ENCODE measurements at regions not wholly inside any gene's neighbourhood (a gene's known extent, or its start where the extent isn't known, plus 50 kb on each side); places are given as distances from the start of the nearest gene placed in this dataset.

GRCh38 chr7:13166801-13167200 lies 479.4 kb downstream of the ARL4A start:
- TF ChIP-seq POLR2A (IDR thresholded peaks at IDR 0.05): no peak
- TF ChIP-seq CTCF (IDR thresholded peaks at IDR 0.05): no peak
